ENCODE measurements at regions not wholly inside any gene's neighbourhood (a gene's known extent, or its start where the extent isn't known, plus 50 kb on each side); places are given as distances from the start of the nearest gene placed in this dataset.

DNA sequence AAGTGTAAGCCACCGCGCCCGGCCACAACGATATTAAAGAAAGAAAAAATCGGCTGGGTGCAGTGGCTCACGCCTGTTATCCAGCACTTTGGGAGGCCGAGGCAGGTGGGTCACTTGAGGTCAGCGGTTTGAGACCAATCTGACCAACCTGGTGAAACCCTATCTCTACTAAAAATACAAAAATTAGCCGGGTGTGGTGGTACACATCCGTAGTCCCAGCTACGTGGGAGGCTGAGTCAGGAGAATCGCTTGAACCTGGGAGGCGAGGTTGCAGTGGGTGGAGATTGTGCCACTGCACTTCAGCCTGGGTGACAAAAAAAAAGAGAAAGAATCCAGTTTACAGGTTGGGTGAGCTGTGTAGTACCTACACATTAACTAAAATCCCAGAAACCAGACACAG, 99.9 kb upstream of the CACNA1A start:
- no peak for DNase-seq (ENCODE audit: low spot score)

DNA sequence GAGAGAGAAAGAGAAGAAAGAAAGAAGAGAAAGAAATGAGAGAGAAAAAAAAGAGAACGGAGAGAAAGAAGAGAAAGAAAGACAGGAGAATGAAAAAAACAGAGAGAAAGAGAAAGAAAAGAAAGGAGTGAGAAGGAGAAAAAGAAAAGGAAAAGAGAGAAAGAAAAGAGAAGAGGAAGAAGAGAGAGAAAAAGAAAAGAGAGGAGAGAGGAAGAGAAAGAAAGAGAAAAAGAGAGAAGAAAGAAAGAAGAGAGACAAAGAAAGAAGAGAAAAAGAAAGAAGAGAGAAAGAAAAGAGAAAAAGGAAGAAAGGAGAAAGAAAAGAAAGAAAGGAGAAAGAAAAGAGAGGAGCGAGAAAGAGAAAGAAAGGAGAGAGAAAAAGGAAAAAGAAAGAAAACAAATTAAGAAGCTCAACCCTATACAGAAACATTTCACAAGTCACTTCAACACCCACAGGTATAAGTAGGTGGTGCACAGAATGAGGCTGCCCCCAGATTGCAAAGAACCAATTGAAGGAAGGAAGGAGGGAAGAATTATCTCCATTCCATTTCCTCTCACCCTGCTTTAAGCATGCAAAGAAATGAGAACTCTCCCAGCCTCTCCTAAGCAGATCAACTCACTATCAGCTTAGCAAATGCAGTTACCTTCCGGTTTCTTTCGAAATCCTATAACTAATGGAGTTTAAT, 98.8 kb upstream of the CACNA1A start:
- no peak for DNase-seq (ENCODE audit: low spot score)

DNA sequence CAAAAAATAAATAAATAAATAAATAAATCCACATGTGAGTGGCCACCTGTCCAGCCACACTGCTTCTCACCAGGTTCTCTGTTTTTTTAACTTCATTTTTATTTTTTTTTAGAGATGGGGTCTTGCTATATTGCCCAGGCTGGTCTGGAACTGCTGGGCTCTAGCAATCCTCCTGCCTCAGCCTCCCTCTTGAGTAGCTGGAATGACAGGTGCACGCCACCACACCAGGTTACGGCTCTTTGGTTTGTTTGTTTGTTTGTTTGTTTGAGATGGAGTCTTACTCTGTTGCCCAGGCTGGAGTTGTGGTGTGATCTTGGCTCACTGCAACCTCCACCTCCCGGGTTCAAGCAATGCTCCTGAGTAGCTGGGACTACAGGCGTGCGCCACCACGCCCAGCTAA, 94.5 kb upstream of the CACNA1A start:
- DNase-seq (ENCODE audit: low spot score) = no peak

DNA sequence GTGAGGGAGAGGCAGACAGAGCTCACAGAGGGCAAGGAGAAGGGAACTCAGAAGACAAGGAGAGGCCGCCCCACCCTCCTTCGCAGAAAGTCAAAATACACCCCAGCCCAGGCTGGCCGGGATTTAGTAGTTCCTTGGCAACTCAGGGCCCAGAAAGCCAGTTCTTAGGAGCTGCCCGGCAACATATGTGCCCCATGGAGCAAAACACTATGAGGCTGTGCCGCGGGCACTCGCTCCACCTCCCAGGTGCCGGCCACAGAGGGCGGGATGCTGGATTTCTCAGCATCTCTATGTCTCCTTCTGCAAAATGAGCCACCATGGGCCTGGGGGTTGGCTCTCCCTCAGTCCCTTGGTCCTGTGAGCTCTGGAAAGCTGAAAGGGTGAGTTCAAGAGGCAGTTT, 93.8 kb upstream of the CACNA1A start:
- DNase-seq (ENCODE audit: low spot score) = no peak

DNA sequence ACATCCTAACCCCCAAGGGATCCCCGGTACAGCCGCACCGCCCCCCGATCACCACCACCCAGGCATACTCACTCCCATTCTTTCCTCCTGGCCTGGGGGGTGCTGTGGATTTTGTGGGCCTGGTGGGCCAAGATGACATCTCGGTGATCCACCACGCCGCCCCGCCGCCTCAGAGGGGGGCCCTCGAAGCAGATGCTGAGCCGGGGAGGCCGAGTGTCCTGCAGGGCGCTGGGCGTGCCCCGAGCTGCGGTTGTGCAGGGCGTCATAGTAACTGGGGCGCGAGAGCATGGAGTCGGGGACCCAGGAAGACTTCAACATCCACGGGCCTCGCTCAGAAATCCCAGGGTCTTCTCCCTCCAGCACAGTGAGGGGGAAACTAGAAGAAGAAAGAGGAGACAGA, 93.4 kb upstream of the CACNA1A start:
- DNase-seq (ENCODE audit: low spot score) = no peak

DNA sequence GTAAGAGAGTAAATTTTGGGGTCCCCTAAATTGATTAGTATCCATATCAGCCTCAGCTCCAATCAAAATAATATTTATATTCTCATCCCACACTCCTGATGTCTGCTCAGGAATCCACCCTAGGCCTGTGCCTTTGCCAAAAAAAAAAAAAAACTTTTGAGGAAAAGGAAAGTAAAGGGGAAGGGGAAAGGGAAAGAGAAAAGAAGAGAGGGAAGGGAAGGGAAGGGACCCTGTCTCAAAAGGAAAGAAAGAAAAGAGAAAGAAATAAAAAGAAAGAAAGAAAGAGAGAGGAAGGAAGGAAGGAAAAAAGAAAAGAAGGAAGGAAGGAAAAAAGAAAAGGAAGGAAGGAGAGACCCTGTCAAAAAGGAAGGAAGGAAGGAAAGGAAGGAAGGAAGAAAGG, 91.8 kb upstream of the CACNA1A start:
- no peak for DNase-seq (ENCODE audit: low spot score)

DNA sequence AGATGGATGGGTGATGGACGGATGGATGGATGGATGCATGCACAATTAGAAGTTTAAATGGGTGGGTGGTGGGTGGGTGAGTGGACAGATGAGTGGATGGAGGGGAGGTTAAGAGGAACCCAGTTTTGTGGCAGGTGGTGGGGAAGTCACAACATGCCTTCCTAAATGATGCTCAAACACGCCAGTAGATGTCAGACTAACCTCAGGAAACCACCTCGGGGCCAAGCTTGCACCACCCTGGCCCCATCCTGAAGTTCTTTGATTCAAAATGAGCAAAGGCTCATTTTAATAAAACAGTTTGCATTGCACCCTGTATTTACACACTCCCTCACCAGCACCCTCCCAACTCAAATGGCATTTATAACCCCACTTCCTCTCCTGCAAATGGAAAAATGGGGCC, 91.4 kb upstream of the CACNA1A start:
- peak; percentile 78 for DNase-seq (ENCODE audit: low spot score)

DNA sequence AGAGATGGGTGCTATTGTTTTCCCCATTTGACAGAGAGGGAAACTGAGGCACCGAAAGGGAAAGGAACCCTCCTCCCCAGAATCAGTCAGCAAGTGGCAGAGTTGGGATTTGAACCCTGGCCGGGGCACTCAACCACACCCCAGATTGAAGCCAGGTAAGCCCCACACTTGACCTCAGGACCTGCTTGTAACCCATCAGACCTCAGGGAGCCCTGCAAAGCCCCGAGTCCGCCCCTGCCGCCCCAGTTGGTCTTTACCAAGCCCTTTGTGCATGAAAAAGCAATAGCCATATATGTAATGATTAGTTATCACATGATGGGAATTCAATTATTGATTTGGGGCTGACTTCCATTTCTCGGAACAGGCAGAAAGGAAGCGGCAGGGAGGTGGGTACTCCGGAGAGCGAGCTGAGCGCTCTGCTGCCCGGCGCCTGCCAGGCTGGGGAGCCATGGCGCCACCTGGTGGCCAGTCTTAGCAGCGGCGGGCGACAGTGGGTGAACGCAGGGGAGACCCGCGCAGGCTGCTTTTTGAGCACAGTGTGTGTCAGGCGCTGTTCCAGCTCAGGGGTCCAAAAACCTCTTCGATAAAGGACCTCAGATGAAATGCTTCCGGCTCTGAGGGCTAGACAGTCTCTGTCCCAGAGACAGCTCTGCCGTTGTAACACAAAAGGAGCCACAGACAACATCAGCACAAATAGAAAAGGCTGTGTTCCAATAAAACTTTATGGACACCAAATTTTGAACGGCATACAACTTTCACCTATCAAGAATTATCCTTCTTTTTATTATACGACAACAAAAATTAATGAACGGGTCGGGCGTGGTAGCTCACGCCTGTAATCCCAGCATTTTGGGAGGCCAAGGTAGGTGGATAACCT, 82.9 kb upstream of the CACNA1A start:
- peak; percentile 74 for DNase-seq (ENCODE audit: low spot score)

DNA sequence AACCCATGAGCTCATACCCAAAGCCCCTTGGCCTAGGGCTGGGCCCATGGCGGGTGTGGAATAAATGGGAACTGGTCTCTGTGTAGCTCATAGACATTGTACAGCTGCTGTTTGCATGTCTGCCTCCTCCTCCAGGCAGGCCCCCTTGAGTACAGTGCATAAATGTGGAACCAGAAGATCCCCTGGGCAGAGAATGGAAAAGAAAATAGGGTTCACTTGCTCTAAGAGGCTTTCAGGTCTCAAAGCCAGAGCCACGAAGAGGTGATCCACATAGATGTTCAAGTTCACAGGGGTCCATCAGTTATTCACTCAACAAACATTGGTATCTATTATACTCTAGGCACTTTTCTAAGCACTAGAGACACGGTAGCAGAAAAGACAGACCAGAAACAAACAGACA, 79.2 kb upstream of the CACNA1A start:
- DNase-seq (ENCODE audit: low spot score) = no peak

DNA sequence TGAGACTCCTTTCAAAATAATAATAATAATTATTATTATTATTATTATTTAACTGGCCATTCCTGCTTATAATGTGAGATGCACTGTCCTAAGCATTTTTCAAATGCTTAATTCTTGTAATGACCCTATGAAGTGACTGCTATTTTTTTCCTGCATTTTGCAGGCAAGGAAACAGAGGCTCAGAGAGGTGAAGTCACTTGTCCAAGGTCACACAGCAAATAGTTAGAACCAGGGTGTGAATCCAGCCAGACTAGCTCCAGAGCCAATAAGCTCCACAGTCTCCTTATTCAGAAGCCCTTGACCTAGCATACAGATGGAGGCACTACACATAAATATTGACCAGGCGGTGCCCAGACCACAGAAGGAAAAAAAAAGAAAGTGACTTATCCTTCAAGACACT, 77.5 kb upstream of the CACNA1A start:
- no peak for DNase-seq (ENCODE audit: low spot score)

DNA sequence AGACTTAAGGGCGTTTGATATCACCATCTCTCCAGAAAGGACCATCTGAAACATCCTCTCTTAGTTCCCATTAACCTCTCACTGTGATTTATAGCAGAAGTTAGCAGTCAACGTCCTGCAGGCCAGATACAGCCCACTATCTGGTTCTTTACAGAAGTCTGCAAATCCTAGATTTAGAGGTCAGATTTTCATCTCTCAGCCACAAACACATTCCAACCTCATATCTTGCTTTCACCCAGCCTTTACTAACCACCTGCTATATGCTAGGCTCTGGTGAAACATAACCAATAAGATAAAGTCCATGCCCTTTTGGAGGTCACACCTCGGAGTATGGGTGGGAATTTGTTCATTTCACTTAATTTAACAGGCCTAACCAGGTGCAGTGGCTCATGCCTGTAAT, 76.8 kb upstream of the CACNA1A start:
- no peak for DNase-seq (ENCODE audit: low spot score)

DNA sequence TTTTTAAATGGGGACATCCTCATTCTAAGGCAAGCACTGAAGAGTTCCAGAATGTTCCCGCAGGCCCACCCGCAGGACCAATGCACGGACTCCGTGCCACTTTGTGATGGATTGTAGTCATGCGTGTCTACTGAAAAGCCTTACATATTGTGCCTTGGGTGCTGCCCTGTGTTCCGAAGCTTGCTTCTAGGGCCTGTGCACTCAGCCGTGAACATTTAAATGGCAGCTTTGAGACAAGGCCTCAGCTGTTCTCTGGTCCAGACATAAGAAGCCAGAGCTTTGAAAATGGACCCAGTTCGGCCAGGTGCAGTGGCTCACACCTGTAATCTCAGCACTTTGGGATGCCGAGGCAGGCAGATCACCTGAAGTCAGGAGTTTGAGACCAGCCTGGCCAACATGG, 75.3 kb upstream of the CACNA1A start:
- no peak for DNase-seq (ENCODE audit: low spot score)

DNA sequence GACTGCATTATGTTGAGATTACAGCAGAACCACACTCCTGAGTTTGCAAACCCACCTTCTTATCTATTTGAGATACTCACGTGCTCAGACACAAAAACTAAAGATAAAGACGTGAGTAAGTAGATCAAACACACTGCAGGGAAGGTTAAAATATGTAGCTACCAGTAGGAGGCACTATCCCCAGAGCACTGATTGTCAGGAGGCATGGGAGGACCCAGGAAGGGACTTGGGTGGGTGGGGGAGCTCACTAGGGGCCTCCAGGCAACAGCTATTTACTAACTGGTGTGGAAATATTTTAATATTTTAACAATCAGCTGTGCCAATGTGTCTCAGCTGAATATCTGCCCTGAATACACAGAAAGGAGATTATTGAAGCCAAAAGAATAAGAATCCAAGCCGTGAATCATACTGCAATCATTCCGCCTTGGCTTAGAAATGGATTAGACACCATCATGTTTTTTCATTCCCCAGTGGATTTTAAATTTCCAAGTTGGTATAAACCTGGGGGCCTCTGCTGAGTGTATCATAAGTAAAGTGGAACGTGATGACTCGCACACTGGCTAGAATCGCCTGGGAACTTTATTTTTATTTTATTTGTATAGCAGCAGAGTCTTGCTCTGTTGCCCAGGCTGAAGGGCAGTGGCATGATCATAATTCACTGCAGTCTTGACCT, 73.2 kb upstream of the CACNA1A start:
- DNase-seq (ENCODE audit: low spot score) = no peak

DNA sequence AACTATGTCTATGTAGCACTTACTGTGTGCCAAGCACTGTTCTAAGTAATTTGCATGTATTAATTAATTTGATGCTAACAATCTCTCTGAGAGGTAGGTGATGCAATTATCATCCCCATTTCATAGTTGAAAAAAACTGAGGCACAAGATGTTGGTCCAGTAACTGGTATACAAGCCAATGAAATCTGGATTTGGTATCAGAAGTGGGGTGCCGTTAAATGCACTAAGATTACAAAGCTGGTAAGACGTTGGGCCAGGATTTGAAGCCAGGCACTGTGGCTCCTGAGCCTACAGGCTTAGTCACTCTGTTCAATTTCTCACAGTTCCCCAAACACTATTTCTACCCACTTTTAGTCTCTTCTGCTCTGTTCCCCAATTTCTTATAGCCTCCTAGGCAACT, 70.4 kb upstream of the CACNA1A start:
- no peak for DNase-seq (ENCODE audit: low spot score)

DNA sequence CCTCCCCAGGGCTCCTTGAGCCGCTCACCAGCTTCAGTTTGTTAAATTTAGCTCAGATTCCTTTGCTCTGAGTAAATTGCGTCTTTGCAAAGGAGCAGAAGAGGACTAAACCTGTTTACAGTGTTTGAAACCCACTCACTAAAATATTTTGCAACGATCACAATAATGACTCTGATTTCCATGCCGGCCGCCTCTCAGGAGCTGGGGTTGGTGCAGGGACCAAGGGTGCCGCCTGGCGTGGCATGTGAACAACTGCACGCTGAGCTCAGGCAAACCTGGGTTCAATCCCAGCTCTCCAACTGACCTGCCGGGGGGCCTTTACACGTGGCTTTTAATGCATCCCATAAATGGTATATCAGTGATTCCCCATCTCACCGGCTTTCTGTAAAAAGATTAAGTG, 68.7 kb upstream of the CACNA1A start:
- peak; percentile 42 for DNase-seq (ENCODE audit: low spot score)

DNA sequence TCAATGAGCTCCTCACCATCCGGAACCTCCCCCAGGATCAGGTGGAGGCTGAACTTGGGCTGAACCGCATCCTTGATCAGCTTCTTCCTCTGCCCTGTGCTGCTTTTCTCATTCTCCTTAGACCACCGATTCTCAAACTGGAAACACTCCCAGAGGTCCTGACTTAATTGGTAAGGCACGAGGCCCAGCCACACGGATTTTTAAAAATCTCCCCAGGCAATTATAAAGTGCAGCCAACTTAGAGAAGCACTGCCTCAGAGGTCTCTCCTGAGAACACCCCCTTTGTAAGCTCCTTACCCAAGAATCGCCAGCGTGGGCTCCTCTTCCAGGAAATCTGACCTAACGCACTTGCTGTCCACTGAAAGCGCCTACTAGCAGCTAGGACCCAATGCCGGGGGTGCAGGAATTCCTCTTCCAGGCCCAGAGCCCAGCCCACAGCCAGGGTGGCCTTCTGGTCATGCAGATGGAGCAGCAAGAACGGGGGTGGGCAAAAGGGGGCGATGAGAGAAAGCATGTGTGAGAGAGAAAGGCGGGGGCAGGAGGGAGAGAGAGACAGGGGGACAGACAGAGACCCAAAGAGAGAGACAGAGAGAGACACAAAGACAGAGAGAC, 66.9 kb upstream of the CACNA1A start:
- no peak for DNase-seq (ENCODE audit: low spot score)

DNA sequence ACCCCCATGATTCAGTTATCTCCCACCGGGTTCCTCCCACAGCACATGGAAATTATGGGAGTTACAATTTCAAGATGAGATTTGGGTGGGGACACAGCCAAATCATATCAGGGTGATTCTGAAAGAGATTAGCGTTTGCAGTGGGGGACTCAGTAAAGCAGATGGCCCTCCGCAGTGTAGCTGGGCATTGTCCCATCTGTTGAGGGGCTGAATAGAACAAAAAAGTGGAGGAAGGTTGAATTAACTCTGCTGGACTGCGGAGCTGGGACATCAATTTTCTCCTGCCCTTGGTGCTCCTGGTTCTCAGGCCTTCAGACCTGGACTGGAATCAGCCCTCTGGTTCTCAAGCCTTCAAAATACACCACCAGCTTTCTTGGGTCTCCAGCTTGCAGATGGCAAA, 55.2 kb upstream of the CACNA1A start:
- DNase-seq (ENCODE audit: low spot score) = no peak

DNA sequence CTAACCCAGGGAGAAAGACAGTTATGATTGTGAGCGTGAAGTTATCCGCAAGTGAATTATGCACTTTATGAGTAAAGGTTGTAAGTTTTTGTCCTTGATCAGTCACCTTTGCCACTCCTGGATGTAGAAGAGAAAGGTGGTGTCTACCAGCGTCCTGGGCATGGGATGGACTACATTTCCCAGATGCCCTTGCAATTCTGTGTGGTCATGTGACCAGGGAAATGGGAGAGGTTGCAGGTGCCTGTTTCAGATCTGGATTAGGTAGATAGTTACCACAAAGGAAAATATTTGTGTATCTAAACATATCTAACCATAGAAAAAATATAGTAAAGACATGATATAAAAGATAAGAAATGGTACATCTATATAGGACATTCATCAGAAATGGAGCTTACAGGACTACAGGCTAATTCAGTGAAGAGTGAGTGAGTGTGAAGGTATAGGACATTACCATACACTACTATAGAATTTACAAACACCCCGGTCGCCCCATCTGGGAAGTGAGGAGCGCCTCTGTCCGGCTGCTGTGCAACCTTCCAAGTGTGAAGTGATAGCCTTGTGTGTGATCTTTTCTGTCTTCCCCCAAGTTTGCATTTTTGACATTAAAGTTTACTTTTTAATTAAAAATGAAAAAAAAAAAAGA, 51.6 kb upstream of the CACNA1A start:
- DNase-seq (ENCODE audit: low spot score) = no peak

DNA sequence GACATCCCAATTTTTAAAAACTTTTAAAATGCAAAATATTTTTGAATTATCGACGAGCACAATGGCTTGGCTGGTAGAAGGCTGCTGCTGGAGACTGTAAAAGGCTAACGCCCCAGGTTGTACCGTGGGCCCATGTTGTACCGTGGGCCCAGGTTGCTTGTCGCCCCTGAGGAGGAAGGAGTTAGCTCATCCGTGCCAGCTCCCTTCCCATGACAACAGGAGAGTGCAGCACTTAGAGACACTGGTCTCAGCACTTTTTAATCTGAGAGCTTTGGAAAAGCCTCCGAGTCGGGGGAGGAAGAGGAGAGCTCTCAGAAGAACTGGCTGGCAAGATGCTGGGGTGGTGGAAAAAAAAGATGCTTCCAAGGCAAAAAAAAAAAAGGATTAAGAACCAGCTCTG, 50.3 kb upstream of the CACNA1A start:
- DNase-seq (ENCODE audit: low spot score) = no peak
